DMS153 treated with DMSO at 0.1 percent for 48 hours (cell line): ENCODE measurements at regions not wholly inside any gene's neighbourhood (a gene's known extent, or its start where the extent isn't known, plus 50 kb on each side); places are given as distances from the start of the nearest gene placed in this dataset.

Source experiments
- DNase-seq: peaks from one replicate; lab custom pipeline; 2025; ENCODE audit not compliant: unreplicated experiment; lab: John Stamatoyannopoulos, UW

DNA sequence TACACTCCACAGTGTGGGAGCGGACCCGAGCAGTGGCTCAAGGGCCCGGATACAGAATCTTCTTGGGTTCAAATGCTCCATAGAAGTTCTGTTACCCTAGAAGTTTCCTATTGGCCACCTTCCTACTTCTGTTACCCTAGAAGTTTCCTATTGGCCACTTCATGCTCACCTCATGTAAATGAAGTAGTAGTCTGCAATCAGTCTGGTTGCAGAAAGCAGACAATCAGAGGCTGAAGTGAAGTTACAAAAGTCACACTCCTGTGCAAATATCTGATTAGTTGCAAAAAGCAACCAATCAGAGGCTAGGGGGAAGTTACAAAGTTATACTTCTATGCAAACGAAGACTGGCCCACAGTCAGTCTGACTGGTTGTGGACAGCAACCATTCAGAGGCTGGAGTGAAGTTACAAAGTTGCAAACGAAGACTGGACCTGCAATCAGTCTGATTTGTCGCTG is 77.8 kb upstream of the CPNE8 start:
- no peak for DNase-seq

DNA sequence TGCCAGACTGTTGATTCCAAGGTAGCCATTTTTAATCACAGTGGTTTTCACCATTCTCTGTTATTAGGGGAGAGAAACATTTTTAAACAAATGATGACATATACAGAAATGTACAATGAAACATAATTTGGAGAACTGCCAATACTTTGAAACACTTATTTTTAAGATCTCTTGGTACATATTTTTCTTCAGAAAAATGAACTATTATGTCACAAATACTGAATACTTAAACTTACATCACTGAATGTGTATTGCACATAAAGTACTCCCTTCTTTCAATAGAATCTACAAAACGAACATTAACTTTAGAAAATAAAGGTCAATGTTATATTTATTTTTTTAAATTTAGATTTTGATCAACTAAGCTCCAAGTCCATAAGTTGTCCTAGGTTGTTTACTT is 71.7 kb upstream of the CPNE8 start:
- DNase-seq, result no peak

DNA sequence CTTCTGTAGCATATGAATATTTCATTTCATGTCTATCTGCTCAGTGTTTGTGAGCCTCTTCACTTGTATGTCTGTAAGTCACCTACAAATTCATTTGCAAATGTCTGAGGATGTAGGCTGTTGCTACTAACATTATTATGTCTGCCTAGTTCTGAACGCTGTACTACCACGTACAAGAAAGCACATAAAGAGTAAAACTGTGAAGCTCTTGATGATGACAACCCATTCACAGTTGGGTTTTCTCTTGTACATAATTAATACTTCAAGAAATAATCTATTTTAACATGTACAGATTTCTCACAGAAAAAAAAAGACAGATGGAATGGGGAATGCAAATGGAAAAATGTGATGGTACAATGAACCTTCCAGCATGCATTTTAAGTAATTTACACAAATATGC is 64.3 kb upstream of the CPNE8 start:
- DNase-seq, result no peak

DNA sequence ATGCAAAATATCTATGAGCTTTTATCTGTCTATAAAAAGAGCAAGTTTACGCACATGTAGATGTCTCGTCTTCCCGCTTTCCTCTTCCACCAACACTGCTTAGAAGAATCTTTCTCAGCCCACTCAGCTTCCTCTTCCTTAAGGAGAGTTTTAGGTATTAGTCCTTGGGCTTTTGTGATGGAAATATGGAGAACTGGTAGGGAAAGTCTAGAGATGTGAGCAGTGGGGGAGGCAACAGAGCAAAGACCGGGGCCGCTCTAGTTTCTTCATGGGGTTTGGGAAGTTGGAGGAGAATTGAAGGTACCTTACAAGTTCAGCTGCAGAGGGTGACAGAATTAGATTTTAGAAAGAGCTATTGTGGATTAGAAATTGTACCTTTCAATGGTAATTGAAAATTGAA is 56.3 kb upstream of the CPNE8 start:
- no peak for DNase-seq

DNA sequence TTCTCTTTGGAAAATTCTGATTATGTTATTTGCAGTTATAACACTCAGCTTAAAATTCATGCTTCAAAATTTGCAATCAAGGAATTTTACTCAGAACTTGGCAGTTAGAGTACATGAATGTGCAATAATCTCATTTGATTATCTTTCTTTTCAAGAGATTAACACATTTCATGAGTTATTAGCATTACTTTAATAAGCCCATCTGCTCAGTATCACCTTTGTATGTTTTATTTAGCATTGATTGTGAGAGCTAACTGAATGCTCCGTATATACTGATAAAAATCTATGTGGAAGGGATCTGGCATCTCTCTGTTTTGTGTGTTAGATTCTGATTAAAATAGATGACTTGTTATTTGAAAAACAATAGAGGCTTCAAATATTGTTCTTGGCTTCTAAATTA is 55.6 kb upstream of the CPNE8 start:
- no peak for DNase-seq

DNA sequence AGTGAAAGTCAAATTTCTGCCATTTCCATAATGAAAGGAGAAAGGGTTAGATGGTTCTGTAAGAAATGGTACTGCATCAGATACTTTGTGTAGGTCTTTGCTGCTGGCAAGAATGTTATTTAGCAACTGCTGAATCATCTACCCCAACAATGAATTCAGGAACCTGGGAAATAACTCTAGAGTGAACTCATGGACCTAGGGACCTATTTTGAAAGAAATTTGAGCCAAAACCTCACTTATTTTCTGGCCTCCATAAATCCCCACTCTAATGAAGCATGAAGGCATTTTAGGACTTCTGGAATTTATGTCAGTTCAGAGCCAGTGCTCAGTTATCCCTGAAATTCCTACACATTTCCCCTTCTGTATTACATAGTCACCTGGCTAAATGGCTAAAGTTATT is 50.9 kb upstream of the CPNE8 start:
- DNase-seq, result no peak
